Nephron (organoid): ENCODE measurements at regions not wholly inside any gene's neighbourhood (a gene's known extent, or its start where the extent isn't known, plus 50 kb on each side); places are given as distances from the start of the nearest gene placed in this dataset.

Experiments used
- H3K27ac Mint-ChIP-seq, 3 experiments: 2 replicates each; pipeline ENCODE4 v1.8.0; 2020; ENCODE audit warnings: mixed read lengths in 3 of 3, mild to moderate bottlenecking in 2 of 3, moderate library complexity in 1 of 3
- H3K27me3 Mint-ChIP-seq: 2 replicates; pipeline ENCODE4 v1.8.0; 2021; ENCODE audit warnings: low read depth, mild to moderate bottlenecking, moderate library complexity, mixed read lengths
- H3K36me3 Mint-ChIP-seq: 2 replicates; pipeline ENCODE4 v1.8.0; 2020; ENCODE audit warnings: low read depth, mixed read lengths
- H3K4me1 Mint-ChIP-seq: 2 replicates; pipeline ENCODE4 v1.8.0; 2020; ENCODE audit warnings: mixed read lengths
- H3K4me3 Mint-ChIP-seq, 3 experiments: 2 replicates each; pipeline ENCODE4 v1.8.0; 2020; ENCODE audit warnings: mild to moderate bottlenecking in 3 of 3, mixed read lengths in 3 of 3, moderate library complexity in 2 of 3
- H3K9me3 Mint-ChIP-seq: 2 replicates; pipeline ENCODE4 v1.8.0; 2020; ENCODE audit warnings: mixed read lengths
- CTCF ChIP-seq, 3 experiments: fragments of 200-600 bp; sonication (generic); IDR thresholded peaks; one replicate each; pipeline ENCODE4 v1.5.0; 2021; ENCODE audit warnings: antibody characterized with exemption in 3 of 3; ENCODE audit not compliant: unreplicated experiment in 3 of 3

GRCh38 chr1:22204989-22205913 lies 62.4 kb upstream of the WNT4 start:
- Mint-ChIP-seq H3K27ac (peak overlapping the region in 2 of 3 experiments; percentile 32 to 65), H3K27me3 (peaks cover 48% of the 10 kb centered on the region), H3K4me1 (peaks cover 48% of the 10 kb centered on the region), H3K9me3 (peaks cover 3% of the 10 kb centered on the region), H3K4me3 (no peak overlapping the region), H3K36me3 (no peaks in the 10 kb centered on the region)
- no peak for TF ChIP-seq CTCF (IDR thresholded peaks at IDR 0.05; ENCODE audit: unreplicated experiment in 3 of 3)

- H3K36me3 Mint-ChIP-seq: no peaks in the 10 kb centered on the region
- H3K4me3 Mint-ChIP-seq: no peak overlapping the region
- peaks cover 52% of the 10 kb centered on the region for H3K4me1 Mint-ChIP-seq
- TF ChIP-seq CTCF (IDR thresholded peaks at IDR 0.05; ENCODE audit: unreplicated experiment in 3 of 3): no peak
- no peaks in the 10 kb centered on the region for H3K9me3 Mint-ChIP-seq
- H3K27ac Mint-ChIP-seq: peak overlapping the region in 2 of 3 experiments; percentile 55 to 75
- H3K27me3 Mint-ChIP-seq: peaks cover 61% of the 10 kb centered on the region
Observed at GRCh38 chr1:22206551-22207125, 63.7 kb upstream of the WNT4 start.

- no peaks in the 10 kb centered on the region for H3K36me3 Mint-ChIP-seq
Observed at GRCh38 chr1:22207511-22208267, 64.8 kb upstream of the WNT4 start.

GRCh38 chr1:22208268-22208972 lies 65.5 kb upstream of the WNT4 start:
- H3K9me3 Mint-ChIP-seq: no peaks in the 10 kb centered on the region
- no peaks in the 10 kb centered on the region for H3K36me3 Mint-ChIP-seq
- no peak overlapping the region for H3K4me3 Mint-ChIP-seq

More at GRCh38 chr1:22207511-22208267, 64.8 kb upstream of the WNT4 start:
- Mint-ChIP-seq H3K4me3 (no peak overlapping the region), H3K27ac (peak overlapping the region; percentile 6 to 75 (median 55)), H3K27me3 (peaks cover 69% of the 10 kb centered on the region), H3K9me3 (no peaks in the 10 kb centered on the region), H3K4me1 (peaks cover 57% of the 10 kb centered on the region)
- no peak for TF ChIP-seq CTCF (IDR thresholded peaks at IDR 0.05; ENCODE audit: unreplicated experiment in 3 of 3)

More at GRCh38 chr1:22208268-22208972, 65.5 kb upstream of the WNT4 start:
- Mint-ChIP-seq H3K4me1 (peaks cover 61% of the 10 kb centered on the region), H3K27ac (peak overlapping the region in 2 of 3 experiments; percentile 55 to 75), H3K27me3 (peaks cover 72% of the 10 kb centered on the region)
- peak; percentile 20 to 32 (median 27) for TF ChIP-seq CTCF (IDR thresholded peaks at IDR 0.05; ENCODE audit: unreplicated experiment in 3 of 3)
